Skeletal muscle satellite cell (primary cell): ENCODE measurements at regions not wholly inside any gene's neighbourhood (a gene's known extent, or its start where the extent isn't known, plus 50 kb on each side); places are given as distances from the start of the nearest gene placed in this dataset.
"Not testable (repeated sequence)": the region's sequence is repeated elsewhere in the genome, so short reads cannot be mapped to it uniquely, and the experiment has no call there.

Experiments
- H3K27me3 ChIP-seq: 2 replicates; pipeline ENCODE4 v1.7.0; 2013; ENCODE audit warnings: low read length; ENCODE audit not compliant: control insufficient read depth, insufficient read depth
- H3K36me3 ChIP-seq: 2 replicates; pipeline ENCODE4 v1.7.0; 2013; ENCODE audit warnings: mild to moderate bottlenecking, control low read depth, low read length; ENCODE audit not compliant: insufficient read depth
- H3K4me1 ChIP-seq: 2 replicates; pipeline ENCODE4 v1.7.0; 2013; ENCODE audit warnings: low read length; ENCODE audit not compliant: control insufficient read depth, insufficient read depth
- H3K4me2 ChIP-seq: 2 replicates; pipeline ENCODE4 v1.7.0; 2013; ENCODE audit warnings: mild to moderate bottlenecking, low read length
- H3K4me3 ChIP-seq: 2 replicates; pipeline ENCODE4 v1.7.0; 2013; ENCODE audit warnings: low read length
- H3K9ac ChIP-seq: 2 replicates; pipeline ENCODE4 v1.7.0; 2013; ENCODE audit warnings: mild to moderate bottlenecking, low read depth, low read length, moderate library complexity
- H3K9me3 ChIP-seq: replicated peaks from 2 replicates; pipeline ENCODE4 v1.7.0; 2013; ENCODE audit warnings: mild to moderate bottlenecking, control low read depth, low read length

DNA sequence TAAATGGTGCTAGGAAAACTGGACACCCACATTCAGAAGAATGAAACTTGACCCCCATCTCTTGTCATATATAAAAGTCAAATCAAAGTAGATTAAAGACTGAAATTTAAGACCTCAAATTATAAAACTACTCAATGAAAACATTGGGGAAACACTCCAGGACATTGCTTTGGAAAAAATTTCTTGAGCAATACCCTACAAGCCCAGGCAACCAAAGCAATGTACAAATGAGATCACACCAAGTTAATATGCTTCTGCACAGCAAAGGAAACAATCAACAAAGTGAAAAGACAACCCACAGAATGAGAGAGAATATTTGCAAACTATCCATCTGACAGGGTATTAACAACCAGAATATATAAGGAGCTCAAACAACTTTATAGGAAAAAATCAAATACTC lies 407.9 kb upstream of the BTBD3 start:
- H3K36me3 ChIP-seq = no peaks in the 10 kb centered on the region
- no peak overlapping the region for H3K4me2 ChIP-seq
- no peak overlapping the region for H3K4me3 ChIP-seq
- H3K9ac ChIP-seq = no peak overlapping the region
- no peaks in the 10 kb centered on the region for H3K27me3 ChIP-seq
- no peaks in the 10 kb centered on the region for H3K9me3 ChIP-seq
- no peaks in the 10 kb centered on the region for H3K4me1 ChIP-seq

GRCh38 chr20:11511821-11512220 lies 405.9 kb upstream of the BTBD3 start:
- H3K4me3 ChIP-seq = no peak overlapping the region
- no peak overlapping the region for H3K4me2 ChIP-seq
- H3K4me1 ChIP-seq = no peaks in the 10 kb centered on the region
- no peaks in the 10 kb centered on the region for H3K27me3 ChIP-seq
- no peaks in the 10 kb centered on the region for H3K9me3 ChIP-seq
- H3K9ac ChIP-seq = no peak overlapping the region
- H3K36me3 ChIP-seq = no peaks in the 10 kb centered on the region

DNA sequence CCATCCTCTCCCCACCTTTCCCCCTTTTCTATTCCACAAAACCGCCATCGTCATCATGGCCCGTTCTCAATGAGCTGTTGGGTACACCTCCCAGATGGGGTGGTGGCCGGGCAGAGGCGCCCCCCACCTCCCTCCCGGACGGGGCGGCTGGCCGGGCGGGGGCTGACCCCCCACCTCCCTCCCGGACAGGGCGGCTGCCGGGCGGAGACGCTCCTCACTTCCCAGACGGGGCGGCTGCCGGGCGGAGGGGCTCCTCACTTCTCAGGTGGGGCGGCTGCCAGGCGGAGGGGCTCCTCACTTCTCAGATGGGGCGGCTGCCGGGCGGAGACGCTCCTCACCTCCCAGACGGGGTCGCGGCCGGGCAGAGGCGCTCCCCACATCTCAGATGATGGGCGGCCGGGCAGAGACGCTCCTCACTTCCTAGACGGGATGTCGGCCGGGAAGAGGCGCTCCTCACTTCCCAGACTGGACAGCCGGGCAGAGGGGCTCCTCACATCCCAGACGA lies 404.4 kb upstream of the BTBD3 start:
- H3K9ac ChIP-seq, H3K9me3 ChIP-seq, H3K4me3 ChIP-seq, H3K36me3 ChIP-seq, H3K4me1 ChIP-seq, H3K4me2 ChIP-seq, H3K27me3 ChIP-seq: not testable (repeated sequence)

DNA sequence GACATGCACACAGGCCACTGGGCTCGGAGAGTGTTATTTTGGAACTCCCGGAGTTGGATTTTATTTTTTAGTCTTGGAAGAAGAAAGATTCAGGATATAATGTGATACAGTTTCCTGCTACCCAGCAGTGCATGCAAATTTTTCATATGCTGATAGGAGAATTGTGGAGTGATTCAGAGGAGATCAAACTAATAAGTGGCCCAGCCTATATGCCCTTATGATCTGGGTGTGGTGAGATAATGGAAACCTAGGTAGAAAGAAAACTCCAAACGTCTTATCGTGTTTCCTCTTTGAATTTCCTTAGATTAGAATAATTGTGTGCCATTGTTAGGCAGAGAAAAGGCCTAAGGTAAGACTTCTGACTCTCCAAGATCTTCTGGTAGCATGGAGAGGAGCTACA lies 401.2 kb upstream of the BTBD3 start:
- Histone ChIP-seq H3K27me3 (peaks cover 5% of the 10 kb centered on the region), H3K4me2 (no peak overlapping the region), H3K4me1 (no peaks in the 10 kb centered on the region), H3K4me3 (no peak overlapping the region), H3K9ac (no peak overlapping the region), H3K36me3 (no peaks in the 10 kb centered on the region), H3K9me3 (no peaks in the 10 kb centered on the region)

DNA sequence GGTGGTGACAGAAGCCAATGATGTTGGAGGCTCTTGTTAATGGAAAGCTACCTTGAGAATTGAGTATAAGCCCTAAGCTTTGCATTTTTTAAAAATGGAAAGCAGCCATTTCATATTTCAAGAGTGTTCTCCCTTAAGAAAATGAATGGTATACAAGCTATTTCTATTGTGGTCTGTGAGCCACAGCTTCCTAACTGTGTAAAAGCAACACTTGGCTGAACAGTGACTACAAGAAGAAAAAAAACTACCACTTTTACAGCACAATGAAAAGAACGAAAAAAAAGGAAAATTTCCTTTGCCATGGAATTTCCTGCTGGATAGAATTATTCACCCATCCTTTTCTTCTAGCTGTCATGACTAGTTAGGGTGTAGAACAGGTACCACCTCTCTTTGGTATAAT lies 397.1 kb upstream of the BTBD3 start:
- H3K4me3 ChIP-seq = no peak overlapping the region
- H3K4me1 ChIP-seq = no peaks in the 10 kb centered on the region
- H3K9ac ChIP-seq = no peak overlapping the region
- H3K9me3 ChIP-seq = no peaks in the 10 kb centered on the region
- peaks cover 8% of the 10 kb centered on the region for H3K27me3 ChIP-seq
- H3K36me3 ChIP-seq = no peaks in the 10 kb centered on the region
- H3K4me2 ChIP-seq = no peak overlapping the region

GRCh38 chr20:11521476-11522365 lies 396.0 kb upstream of the BTBD3 start:
- no peak overlapping the region for H3K4me3 ChIP-seq
- peaks cover 8% of the 10 kb centered on the region for H3K27me3 ChIP-seq
- no peaks in the 10 kb centered on the region for H3K4me1 ChIP-seq
- no peaks in the 10 kb centered on the region for H3K9me3 ChIP-seq
- H3K4me2 ChIP-seq = no peak overlapping the region
- H3K36me3 ChIP-seq = no peaks in the 10 kb centered on the region
- no peak overlapping the region for H3K9ac ChIP-seq

GRCh38 chr20:11522366-11522741 lies 395.3 kb upstream of the BTBD3 start:
- Histone ChIP-seq H3K9me3 (no peaks in the 10 kb centered on the region), H3K36me3 (no peaks in the 10 kb centered on the region), H3K4me3 (no peak overlapping the region), H3K4me1 (no peaks in the 10 kb centered on the region), H3K9ac (no peak overlapping the region), H3K4me2 (no peak overlapping the region), H3K27me3 (peaks cover 8% of the 10 kb centered on the region)

DNA sequence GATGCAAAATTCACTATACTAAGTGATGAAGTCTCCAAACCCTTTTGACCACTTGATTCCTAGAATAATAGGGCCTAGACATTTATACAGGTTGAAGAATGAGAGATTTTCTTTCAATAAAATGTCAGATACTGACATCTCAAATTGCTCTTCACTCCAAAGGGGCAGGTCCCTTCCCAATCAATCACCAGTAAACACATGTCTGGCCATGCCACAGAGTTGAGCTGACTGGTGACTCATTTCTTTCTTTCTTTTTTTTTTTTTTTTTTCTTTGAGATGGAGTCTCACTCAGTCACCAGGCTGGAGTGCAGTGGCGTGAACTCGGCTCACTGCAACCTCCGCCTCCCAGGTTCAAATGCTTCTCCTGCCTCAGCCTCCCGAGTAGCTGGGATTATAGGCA lies 388.6 kb upstream of the BTBD3 start:
- H3K4me2 ChIP-seq = no peak overlapping the region
- H3K36me3 ChIP-seq = no peaks in the 10 kb centered on the region
- no peaks in the 10 kb centered on the region for H3K4me1 ChIP-seq
- H3K4me3 ChIP-seq = no peak overlapping the region
- H3K9me3 ChIP-seq = peaks cover 4% of the 10 kb centered on the region
- no peak overlapping the region for H3K9ac ChIP-seq
- no peaks in the 10 kb centered on the region for H3K27me3 ChIP-seq

- Histone ChIP-seq H3K9ac (no peak overlapping the region), H3K36me3 (no peaks in the 10 kb centered on the region), H3K4me3 (no peak overlapping the region), H3K9me3 (no peaks in the 10 kb centered on the region), H3K27me3 (peaks cover 6% of the 10 kb centered on the region), H3K4me2 (no peak overlapping the region), H3K4me1 (no peaks in the 10 kb centered on the region)
Measured at GRCh38 chr20:11537032-11537431, 380.7 kb upstream of the BTBD3 start.

DNA sequence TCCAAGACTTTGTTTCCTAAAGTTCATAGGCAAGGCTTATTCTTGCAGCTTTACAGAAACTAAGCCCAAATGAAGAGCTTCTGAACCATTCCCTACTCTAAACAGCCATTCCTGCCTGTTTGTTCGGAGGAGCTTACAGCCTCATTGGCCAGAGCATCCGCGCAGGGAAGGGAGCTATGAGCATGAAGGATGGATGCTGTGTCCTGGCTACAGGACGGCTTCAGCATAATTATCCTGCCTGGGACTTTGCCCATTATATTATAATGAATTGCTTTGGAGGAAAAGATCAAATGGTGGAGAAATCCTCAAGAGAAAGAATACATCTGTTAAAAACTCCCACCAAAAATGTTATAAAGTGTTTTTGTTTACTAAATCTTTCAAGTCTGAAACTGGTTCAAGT lies 378.2 kb upstream of the BTBD3 start:
- peaks cover 6% of the 10 kb centered on the region for H3K27me3 ChIP-seq
- no peak overlapping the region for H3K4me3 ChIP-seq
- H3K4me2 ChIP-seq = no peak overlapping the region
- H3K36me3 ChIP-seq = no peaks in the 10 kb centered on the region
- peaks cover 9% of the 10 kb centered on the region for H3K4me1 ChIP-seq
- no peaks in the 10 kb centered on the region for H3K9me3 ChIP-seq
- no peak overlapping the region for H3K9ac ChIP-seq

DNA sequence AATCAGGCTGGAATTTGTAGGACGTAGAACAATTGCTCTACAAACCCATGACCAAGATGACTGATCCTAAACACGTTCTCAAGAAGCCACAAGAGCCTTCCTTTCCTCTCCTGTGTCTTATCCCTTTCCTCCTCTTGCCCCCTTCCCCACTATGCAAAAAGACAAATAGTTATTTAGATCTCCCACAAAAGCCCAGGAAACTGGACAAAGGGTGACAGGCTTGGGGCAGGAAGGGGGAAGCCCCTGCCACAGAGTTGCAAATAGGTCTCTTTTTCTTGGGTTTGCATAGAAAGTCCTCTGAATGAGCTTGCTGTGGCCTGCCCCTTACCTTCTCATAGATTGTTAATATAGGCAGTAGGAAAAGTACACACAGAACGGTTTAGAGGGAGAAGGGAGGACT lies 377.1 kb upstream of the BTBD3 start:
- Histone ChIP-seq H3K4me2 (no peak overlapping the region), H3K9ac (no peak overlapping the region), H3K4me1 (peaks cover 9% of the 10 kb centered on the region), H3K9me3 (no peaks in the 10 kb centered on the region), H3K4me3 (no peak overlapping the region), H3K27me3 (peaks cover 6% of the 10 kb centered on the region), H3K36me3 (no peaks in the 10 kb centered on the region)

- peaks cover 9% of the 10 kb centered on the region for H3K4me1 ChIP-seq
- H3K36me3 ChIP-seq = no peaks in the 10 kb centered on the region
Measured at GRCh38 chr20:11542645-11543044, 375.0 kb upstream of the BTBD3 start.

More at GRCh38 chr20:11542645-11543044, 375.0 kb upstream of the BTBD3 start:
- H3K4me3 ChIP-seq = no peak overlapping the region
- no peak overlapping the region for H3K9ac ChIP-seq
- peaks cover 3% of the 10 kb centered on the region for H3K27me3 ChIP-seq
- no peak overlapping the region for H3K4me2 ChIP-seq
- H3K9me3 ChIP-seq = no peaks in the 10 kb centered on the region
